ENCODE measurements at regions not wholly inside any gene's neighbourhood (a gene's known extent, or its start where the extent isn't known, plus 50 kb on each side); places are given as distances from the start of the nearest gene placed in this dataset.

DNA sequence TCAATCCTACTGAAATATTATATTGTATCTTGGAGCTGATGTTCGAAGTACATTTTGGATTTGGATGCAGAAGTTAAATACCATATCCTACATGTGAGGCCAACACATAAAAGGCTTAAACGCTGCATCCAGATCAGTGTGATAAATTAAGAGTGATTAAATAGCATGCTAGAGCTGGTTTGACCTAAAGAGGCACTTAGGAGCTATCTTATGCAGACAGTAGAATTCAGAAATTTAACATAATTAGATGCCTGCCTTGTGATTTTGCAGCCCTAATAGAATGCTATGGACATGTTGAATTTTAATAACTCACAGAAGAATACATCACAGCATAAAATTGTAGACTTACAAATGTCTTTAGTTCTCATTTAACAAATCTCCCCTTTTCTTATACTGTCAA is 501.2 kb upstream of the LINC00305 start:
- TF ChIP-seq GATA1 (IDR thresholded peaks at IDR 0.05; ENCODE audit: low read depth, low read length) = no peak
- no peak for TF ChIP-seq POLR2A (IDR thresholded peaks at IDR 0.05; ENCODE audit: low read length)
- DNase-seq = no peak

DNA sequence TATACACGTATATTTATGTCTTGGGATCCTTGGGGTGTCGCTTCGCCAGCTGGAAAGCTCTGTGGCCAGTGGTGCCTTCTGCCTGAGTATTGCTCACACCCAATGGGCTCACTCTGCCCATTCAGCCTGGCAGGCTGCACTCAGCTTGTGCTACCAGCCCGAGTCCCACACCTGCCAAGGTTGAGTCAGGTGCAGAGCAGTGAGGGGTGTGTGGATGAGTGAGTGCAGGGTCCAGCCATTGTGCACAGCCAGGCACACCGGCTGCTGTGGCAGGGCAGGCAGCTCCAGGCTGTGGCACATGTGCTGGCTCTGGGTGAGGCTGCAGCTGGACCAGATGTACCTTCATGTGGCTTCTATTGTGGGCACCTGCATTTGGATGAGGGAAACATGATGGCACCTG is 496.9 kb upstream of the LINC00305 start:
- TF ChIP-seq GATA1 (IDR thresholded peaks at IDR 0.05; ENCODE audit: low read depth, low read length) (no peak), POLR2A (IDR thresholded peaks at IDR 0.05; ENCODE audit: low read length) (no peak)
- DNase-seq = no peak

DNA sequence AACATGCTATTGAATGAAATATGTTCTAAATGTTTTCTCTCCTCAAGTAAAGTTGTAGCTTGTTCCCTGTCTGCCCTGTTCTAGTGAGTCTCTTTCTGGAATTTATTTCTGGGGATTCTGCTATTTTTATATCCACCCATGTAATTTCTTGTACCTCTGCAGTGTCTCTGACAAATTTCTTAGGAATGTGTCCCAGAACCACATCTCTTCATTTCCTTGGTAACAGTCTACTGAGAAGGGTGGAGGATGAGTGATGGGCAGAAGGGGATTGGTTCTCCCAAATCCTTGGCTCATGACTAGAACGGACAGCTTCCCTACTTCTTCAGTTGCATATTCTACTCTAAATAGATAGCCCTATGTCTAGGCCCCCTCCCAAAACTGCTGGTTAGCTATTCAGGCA is 490.6 kb upstream of the LINC00305 start:
- no peak for DNase-seq

DNA sequence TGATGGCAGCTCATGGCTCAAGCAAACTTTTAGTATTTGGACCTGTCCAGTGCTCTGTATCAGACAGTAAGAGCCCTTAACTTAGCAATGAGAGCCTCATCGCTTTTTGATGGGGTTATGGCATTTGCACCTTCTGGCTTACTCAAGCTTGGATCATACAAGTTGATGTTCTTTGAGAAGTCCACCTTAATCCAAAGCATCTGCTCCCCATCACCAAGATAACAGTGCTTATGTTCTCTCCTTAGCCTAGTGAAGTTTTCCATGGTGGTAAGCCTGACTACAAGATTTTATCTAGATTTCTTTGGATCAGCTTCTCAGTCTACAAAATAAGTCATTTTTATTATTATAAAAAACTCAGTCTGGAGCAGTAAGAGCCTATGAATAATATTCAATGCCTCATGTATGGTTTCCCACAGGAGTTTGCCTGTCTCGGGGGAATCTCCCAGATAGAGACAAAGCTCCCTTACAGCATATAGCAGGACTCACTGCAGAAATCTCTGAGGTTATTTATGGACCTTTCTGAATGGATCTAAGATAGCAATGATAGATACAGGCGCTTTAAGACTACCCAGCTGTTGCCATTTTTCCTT is 472.2 kb upstream of the LINC00305 start:
- no peak for TF ChIP-seq GATA1 (IDR thresholded peaks at IDR 0.05; ENCODE audit: low read depth, low read length)
- no peak for TF ChIP-seq POLR2A (IDR thresholded peaks at IDR 0.05; ENCODE audit: low read length)
- DNase-seq = no peak

More for the DNA sequence above, 490.6 kb upstream of the LINC00305 start:
- TF ChIP-seq POLR2A (IDR thresholded peaks at IDR 0.05; ENCODE audit: low read length) (no peak), GATA1 (IDR thresholded peaks at IDR 0.05; ENCODE audit: low read depth, low read length) (no peak)

DNA sequence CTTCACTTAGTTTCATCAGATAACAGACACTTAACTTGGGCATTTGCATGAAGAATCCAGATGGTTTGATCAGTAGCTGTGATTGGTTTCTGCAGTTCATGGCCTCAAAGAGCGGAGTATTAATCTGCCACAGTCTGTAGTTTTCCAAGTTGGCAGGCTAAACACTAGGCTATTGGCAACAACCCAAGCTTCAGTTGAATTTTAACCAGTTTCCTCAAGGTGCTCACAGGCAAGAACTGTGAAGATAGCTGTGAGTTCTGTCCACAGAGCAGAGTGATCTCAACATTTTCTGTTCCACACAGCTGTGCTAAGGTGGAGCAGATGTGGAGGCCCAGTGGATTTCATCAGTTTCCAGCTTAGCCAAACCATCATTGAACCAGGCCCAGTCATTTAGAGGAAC is 469.5 kb upstream of the LINC00305 start:
- no peak for DNase-seq
- TF ChIP-seq GATA1 (IDR thresholded peaks at IDR 0.05; ENCODE audit: low read depth, low read length) = no peak
- no peak for TF ChIP-seq POLR2A (IDR thresholded peaks at IDR 0.05; ENCODE audit: low read length)

DNA sequence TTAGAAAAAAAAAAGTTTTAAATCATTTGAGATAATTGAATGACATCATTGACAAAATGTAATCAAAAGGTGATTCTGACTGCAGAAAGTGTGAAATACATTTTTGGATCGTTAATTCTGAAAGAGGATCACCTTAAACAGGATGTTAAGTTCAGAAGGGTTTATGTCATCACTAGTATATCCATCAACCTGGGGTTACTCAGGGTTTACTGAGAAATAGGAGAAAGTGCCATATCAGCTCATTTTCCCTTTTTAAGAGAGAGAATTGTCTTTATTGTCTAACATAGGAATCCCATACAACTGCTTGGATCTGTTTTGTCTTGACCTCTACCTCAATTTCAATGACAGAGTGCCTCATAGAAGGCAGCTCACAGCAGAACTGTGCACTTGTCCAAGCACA is 466.1 kb upstream of the LINC00305 start:
- TF ChIP-seq GATA1 (IDR thresholded peaks at IDR 0.05; ENCODE audit: low read depth, low read length) (no peak), POLR2A (IDR thresholded peaks at IDR 0.05; ENCODE audit: low read length) (no peak)
- no peak for DNase-seq

DNA sequence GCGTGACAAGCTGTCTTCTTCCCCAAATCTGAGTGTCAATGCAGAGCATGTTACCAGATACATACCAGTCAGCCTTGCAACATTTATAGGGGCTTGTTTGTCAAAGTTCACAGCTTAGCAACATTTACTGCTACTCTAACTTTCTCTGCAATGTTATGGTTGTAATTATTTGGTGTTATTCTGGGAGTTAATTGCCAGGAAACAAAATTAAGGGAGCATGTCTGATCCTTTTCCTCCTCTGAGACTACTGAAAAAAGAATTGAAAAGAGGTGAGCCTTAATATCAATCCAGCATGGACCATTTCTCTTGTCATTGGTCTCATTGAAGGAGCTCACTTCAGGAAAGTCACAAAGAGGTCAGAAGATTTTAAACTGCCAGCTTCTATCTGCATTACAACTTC is 465.6 kb upstream of the LINC00305 start:
- DNase-seq = no peak
- TF ChIP-seq POLR2A (IDR thresholded peaks at IDR 0.05; ENCODE audit: low read length) (no peak), GATA1 (IDR thresholded peaks at IDR 0.05; ENCODE audit: low read depth, low read length) (no peak)

DNA sequence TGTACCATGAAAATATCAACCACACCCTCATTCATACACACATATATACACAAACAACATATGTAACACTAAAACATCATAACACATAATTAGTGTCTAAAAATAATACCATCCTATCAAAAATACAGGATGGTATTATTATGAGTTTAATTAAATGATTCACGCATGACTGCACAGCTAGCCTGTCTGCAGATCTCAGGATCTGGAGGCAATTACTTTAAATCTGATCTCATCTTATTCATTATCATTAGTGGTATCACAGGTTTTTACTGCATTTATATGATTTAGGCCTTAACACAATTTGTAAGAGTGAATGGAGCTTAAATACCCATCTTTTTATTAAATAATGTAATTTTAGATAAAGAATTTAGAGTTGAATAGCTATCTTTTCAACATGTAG is 443.4 kb upstream of the LINC00305 start:
- no peak for DNase-seq
- TF ChIP-seq GATA1 (IDR thresholded peaks at IDR 0.05; ENCODE audit: low read depth, low read length) = no peak
- TF ChIP-seq POLR2A (IDR thresholded peaks at IDR 0.05; ENCODE audit: low read length) = no peak

DNA sequence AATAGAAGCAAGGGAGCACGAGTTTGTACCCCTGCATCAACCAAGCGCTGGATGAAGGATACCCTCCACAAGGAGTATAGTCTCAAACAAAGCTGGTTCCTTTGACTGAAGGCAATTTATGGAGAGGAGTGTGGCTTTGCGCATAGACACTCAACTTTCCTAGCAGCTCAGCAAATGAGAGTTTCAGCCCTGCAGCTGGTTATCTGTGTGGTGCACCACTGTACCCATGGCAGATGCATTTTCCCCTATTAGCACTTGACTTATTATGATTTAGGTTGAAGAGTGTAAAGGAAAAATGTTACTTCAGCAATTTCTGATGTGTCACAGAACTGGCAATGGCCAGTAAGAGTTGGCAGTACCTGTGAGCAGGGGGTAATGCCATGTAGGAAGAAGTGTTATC is 440.1 kb upstream of the LINC00305 start:
- no peak for DNase-seq
- TF ChIP-seq GATA1 (IDR thresholded peaks at IDR 0.05; ENCODE audit: low read depth, low read length) (no peak), POLR2A (IDR thresholded peaks at IDR 0.05; ENCODE audit: low read length) (no peak)

DNA sequence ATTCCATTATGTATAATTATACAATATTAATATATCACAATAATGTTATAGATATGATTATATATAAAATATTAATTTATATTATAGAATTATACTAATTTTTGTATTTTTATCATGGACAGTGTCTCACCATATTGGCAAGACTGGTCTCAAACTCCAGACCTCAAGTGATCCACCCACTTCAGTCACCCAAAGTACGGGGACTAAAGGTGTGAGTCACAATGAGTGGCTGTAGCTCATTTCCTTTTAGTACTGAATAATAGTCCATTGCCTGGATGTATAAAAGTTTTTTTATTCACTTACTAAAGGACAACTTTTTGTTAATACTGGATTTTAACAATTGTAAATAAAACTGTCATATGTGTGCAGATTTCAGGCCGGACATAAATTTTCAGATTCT is 417.6 kb upstream of the LINC00305 start:
- no peak for DNase-seq

DNA sequence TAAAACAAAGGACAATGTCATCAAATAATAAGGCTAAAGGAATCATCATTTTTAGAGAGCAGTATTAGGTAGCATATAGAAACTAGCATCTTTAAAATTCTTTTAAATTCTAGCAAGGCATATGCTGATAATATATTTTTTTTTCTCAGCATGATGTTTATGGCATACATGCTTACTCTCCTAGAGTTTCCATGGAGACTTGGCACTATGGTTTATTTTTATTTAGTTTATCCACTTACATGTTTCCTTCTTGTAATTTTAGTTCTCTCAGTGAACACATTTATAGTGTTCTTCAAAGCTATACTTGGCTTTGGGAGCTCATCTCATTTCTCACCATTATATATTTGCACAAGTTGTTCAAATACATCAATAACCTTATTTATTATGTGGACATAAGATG is 413.8 kb upstream of the LINC00305 start:
- no peak for DNase-seq
- TF ChIP-seq POLR2A (IDR thresholded peaks at IDR 0.05; ENCODE audit: low read length) = no peak
- no peak for TF ChIP-seq GATA1 (IDR thresholded peaks at IDR 0.05; ENCODE audit: low read depth, low read length)

More for the DNA sequence above, 417.6 kb upstream of the LINC00305 start:
- no peak for TF ChIP-seq GATA1 (IDR thresholded peaks at IDR 0.05; ENCODE audit: low read depth, low read length)
- TF ChIP-seq POLR2A (IDR thresholded peaks at IDR 0.05; ENCODE audit: low read length) = no peak

DNA sequence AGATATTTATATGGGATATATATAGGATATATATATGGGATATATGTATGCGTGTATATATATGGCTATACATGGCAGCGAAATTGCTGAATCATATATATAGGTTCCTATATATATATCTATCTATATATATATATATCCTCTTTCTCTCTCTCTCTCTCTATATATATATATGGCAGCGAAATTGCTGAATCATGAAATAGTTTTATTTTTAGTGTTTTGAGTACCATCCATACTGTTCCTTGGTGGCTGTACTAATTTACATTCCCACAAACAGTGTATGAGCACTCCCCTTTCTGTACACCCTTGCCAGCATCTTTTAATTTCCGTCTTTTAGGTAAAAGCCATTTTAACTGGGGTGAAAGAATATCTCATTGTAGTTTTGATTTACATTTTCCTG is 397.6 kb upstream of the LINC00305 start:
- TF ChIP-seq POLR2A (IDR thresholded peaks at IDR 0.05; ENCODE audit: low read length) (no peak), GATA1 (IDR thresholded peaks at IDR 0.05; ENCODE audit: low read depth, low read length) (no peak)
- no peak for DNase-seq

DNA sequence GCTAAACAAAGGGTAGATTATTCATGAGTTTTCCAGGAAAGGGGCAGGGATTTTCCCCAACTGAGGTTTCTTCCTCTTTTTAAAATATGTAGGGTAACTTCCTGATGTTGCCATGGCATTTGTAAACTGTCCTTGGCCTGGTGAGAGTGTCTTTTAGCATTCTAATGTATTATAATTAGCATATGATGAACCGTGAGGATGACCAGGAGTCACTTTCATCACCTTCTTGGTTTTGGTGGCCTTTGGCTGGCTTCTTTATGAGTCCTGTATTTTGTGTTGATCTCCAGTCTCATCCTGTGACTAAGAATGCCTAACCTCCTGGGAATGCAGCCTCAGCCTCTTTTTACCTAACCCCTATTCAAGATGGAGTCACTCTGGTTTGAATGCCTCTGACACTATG is 391.0 kb upstream of the LINC00305 start:
- TF ChIP-seq POLR2A (IDR thresholded peaks at IDR 0.05; ENCODE audit: low read length) (no peak), GATA1 (IDR thresholded peaks at IDR 0.05; ENCODE audit: low read depth, low read length) (no peak)
- no peak for DNase-seq

DNA sequence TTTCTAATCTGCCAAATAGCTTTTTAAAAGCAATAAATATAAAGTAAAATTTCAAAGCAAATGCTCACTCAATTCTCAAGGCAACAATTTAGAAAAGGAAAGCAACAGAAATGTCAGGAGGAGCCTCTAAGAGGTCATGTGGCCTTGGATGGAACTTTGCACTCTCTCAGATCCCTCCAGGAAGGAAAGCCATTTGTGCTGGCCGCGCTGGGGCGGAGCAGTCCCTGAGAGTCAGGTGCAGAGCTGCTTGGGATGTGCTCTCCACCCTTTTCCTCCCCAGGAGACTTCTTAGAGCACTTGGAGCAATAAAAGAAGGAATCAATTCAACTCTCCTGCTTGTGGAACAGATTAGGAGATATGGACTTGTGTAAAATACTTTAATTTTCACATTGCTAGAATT is 379.8 kb upstream of the LINC00305 start:
- DNase-seq = no peak

DNA sequence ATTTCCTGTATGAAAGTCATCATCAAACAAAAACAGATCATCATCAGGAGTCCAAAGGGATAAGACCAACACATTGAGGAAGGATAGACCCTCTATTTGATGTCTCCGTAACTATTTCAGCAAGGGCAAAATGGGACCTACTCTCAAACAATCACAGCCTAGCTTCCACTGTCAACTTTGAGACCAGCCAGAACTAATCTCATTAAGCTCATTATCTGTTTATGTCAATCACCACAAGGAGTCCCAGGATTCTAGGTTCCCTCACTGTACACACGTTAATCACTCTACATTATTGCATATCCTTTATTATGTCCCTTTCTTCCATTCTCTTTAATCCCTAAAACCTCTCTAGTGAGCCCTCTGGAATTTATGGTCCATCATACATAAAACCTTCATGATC is 370.3 kb upstream of the LINC00305 start:
- no peak for TF ChIP-seq POLR2A (IDR thresholded peaks at IDR 0.05; ENCODE audit: low read length)
- TF ChIP-seq GATA1 (IDR thresholded peaks at IDR 0.05; ENCODE audit: low read depth, low read length) = no peak
- no peak for DNase-seq

More for the DNA sequence above, 379.8 kb upstream of the LINC00305 start:
- TF ChIP-seq POLR2A (IDR thresholded peaks at IDR 0.05; ENCODE audit: low read length) (no peak), GATA1 (IDR thresholded peaks at IDR 0.05; ENCODE audit: low read depth, low read length) (no peak)

DNA sequence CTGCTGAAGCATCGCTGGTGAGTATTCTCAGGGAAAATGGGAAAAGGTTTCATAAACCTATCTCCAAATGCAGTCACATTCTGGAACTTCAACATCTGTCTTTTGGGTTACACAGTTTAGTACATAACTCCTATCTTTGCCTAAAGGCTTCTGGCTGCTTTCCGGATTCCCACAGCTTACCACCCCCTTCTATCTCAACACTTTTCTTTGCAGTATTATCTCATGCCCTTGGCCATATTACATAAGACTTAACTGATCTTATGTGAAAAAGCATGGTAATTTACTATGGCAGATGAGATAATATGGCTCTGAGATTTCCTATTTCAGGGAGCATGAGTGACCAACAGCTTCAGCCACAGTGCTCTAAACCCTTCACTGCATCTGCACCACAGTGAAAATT is 369.3 kb upstream of the LINC00305 start:
- no peak for DNase-seq
- TF ChIP-seq GATA1 (IDR thresholded peaks at IDR 0.05; ENCODE audit: low read depth, low read length) (no peak), POLR2A (IDR thresholded peaks at IDR 0.05; ENCODE audit: low read length) (no peak)
